Neuron (in vitro differentiated cells): ENCODE measurements at regions not wholly inside any gene's neighbourhood (a gene's known extent, or its start where the extent isn't known, plus 50 kb on each side); places are given as distances from the start of the nearest gene placed in this dataset.
A peak's percentile ranks its signal among the peaks of the same experiment; 100 is the strongest.
"Not testable (repeated sequence)": the region's sequence is repeated elsewhere in the genome, so short reads cannot be mapped to it uniquely, and the experiment has no call there.

Experiments used
- H2AFZ ChIP-seq: one replicate; pipeline ENCODE4 v1.6.1; 2013; ENCODE audit warnings: low read depth, mild to moderate bottlenecking, inconsistent platforms, low read length, moderate library complexity
- H3K27me3 ChIP-seq: one replicate; pipeline ENCODE4 v1.6.1; 2013; ENCODE audit warnings: low read length; ENCODE audit not compliant: insufficient read depth
- H3K36me3 ChIP-seq: one replicate; pipeline ENCODE4 v1.6.1; 2013; ENCODE audit warnings: low read length; ENCODE audit not compliant: insufficient read depth
- H3K4me1 ChIP-seq: one replicate; pipeline ENCODE4 v1.6.1; 2013; ENCODE audit warnings: low read length; ENCODE audit not compliant: insufficient read depth
- H3K4me3 ChIP-seq: 2 replicates; pipeline ENCODE4 v1.5.1; 2013; ENCODE audit warnings: mild to moderate bottlenecking, low read length, moderate library complexity
- H3K9me3 ChIP-seq: one replicate; pipeline ENCODE4 v1.6.1; 2013; ENCODE audit warnings: low read length

DNA sequence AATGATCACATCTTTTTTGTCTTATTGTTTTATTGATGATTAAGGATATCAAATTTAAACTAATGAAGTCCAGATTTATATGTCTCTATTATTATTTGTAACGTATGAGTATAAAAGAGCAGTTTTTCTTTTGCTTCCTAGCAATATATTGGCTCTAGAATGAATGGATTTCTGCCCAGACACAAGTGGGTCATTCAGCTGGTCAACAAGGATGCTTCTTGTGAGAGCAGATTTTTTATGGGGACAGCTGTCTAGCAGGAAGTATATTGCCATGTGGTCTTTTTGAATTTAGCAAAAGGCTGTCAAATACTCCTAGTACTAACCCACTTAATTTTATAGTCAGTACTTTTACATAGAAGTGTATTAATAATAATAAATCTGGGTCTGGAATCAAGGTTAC lies 1071.1 kb upstream of the FLRT2 start:
- Histone ChIP-seq H3K9me3 (no peaks in the 10 kb centered on the region), H2AFZ (no peak overlapping the region), H3K4me1 (no peaks in the 10 kb centered on the region), H3K27me3 (no peaks in the 10 kb centered on the region), H3K4me3 (no peak overlapping the region), H3K36me3 (no peaks in the 10 kb centered on the region)

DNA sequence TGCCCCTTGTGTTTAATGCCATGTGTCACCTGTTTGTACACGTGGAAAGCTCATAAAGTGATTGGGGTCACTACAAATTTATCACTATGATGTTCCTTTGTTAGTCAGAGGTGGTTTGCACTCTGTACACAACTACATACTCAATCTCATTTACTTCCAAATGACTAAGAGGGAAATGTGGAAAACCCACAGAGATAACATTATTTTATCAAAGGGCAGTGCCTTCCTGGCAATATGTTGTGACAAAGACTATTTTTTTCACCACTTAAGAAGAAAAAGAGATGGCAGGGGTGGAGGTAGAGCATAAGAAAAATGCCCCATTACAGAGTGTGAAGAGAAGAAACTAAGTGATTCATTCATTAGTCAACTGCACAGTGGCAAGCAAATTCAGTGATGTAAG lies 1064.1 kb upstream of the FLRT2 start:
- Histone ChIP-seq H3K36me3 (no peaks in the 10 kb centered on the region), H3K27me3 (no peaks in the 10 kb centered on the region), H3K4me1 (no peaks in the 10 kb centered on the region), H3K9me3 (no peaks in the 10 kb centered on the region), H2AFZ (no peak overlapping the region), H3K4me3 (no peak overlapping the region)

DNA sequence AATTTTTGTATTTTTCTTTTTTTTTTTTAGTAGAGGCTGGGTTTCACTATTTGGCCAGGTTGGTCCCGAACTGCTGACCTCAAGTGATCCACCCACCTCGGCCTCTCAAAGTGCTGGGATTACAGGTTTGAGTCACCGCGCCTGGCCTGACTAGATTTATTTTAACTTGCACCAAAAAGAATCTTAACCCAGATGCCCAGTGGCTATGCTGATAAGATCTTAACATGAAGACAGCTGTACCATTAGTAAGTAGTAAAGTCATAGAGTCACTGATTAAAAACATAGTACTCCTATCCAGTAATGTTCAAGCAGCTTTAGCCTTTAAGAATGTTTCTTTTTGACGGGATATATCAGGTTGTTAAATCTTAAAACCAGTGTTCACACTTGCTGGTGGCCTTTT lies 1061.8 kb upstream of the FLRT2 start:
- no peaks in the 10 kb centered on the region for H3K27me3 ChIP-seq
- no peaks in the 10 kb centered on the region for H3K36me3 ChIP-seq
- no peak overlapping the region for H2AFZ ChIP-seq
- no peaks in the 10 kb centered on the region for H3K4me1 ChIP-seq
- no peaks in the 10 kb centered on the region for H3K9me3 ChIP-seq
- H3K4me3 ChIP-seq, result no peak overlapping the region

DNA sequence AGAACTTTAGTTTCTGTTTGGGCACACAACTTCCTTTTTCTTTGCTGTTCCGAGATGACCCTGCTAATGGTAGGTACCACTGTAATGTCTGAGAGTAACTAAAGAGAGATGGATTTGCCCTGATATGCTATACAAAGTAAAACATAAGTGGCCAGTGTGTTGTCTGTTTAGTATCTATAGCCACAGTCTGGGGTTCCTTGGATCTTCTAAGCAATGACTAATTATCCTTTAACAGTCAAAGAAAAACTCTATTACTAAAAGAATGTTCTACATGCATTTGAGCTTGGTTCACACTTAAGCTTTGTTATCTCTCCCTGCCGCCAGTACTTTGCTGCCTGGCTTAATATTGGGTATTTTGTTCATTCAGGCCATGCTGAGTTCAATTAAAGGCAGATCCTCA lies 1051.9 kb upstream of the FLRT2 start:
- no peaks in the 10 kb centered on the region for H3K27me3 ChIP-seq
- H3K36me3 ChIP-seq, result no peaks in the 10 kb centered on the region
- peak overlapping the region; percentile 26 for H2AFZ ChIP-seq
- H3K9me3 ChIP-seq, result no peaks in the 10 kb centered on the region
- peaks cover 6% of the 10 kb centered on the region for H3K4me1 ChIP-seq
- H3K4me3 ChIP-seq, result no peak overlapping the region

DNA sequence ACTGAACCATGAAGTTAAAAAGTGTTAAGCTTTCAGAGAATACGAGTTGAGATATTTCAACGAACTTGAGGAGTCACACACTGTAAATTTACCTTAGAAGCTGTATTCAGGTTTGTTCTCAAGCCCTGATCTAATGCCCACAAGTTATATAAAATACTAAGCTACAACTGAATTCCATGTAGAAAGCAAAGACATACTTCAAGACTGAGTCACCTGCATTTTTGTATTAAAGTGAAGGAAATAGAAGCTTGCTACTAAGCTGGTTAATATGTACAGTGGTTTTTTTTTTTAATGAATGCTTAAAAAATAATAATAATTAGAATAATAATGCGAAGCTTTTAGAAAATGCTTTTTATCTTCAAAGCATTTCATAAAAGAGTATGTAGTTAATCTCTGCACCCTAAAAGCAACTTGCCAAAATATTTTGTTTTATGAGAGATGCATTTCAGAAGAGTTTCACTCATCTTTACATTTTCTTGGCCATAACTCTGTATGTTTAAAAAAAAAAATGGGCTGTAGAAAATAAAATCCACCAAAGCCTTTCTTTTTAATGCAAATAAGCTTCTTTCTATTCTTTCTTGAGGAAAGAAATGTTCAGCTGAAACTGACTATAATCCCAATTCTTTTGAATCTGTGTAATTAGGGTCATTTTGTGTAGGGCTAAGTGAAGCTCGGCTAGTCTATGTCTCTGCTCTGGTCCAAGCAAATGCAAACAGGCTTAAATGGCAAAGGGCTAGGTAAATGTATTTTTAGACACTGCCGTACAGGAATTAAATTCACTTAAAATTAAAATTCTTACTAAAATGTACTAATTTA lies 1047.5 kb upstream of the FLRT2 start:
- Histone ChIP-seq H3K27me3 (no peaks in the 10 kb centered on the region), H3K36me3 (no peaks in the 10 kb centered on the region), H3K4me1 (peaks cover 16% of the 10 kb centered on the region), H3K9me3 (no peaks in the 10 kb centered on the region), H2AFZ (no peak overlapping the region), H3K4me3 (no peak overlapping the region)

DNA sequence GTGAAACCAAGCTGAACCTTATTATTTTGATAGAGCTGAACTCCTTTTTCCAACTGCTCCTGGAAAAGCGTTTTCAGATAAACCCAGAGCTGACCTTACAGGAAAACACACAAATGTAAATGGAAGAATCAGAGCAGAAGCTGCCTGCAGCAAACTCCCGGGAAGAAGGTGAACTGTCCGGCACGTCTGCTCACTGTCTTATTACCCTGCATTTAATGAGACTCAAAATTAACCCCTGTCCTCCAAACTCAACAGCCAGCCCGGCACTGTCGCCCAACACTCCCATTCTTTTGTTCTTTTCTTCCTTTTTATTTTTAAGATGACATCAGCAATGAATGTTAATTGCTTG lies 1046.9 kb upstream of the FLRT2 start:
- Histone ChIP-seq H3K36me3 (no peaks in the 10 kb centered on the region), H3K4me1 (peaks cover 16% of the 10 kb centered on the region), H3K27me3 (no peaks in the 10 kb centered on the region), H3K4me3 (no peak overlapping the region), H3K9me3 (no peaks in the 10 kb centered on the region), H2AFZ (no peak overlapping the region)

DNA sequence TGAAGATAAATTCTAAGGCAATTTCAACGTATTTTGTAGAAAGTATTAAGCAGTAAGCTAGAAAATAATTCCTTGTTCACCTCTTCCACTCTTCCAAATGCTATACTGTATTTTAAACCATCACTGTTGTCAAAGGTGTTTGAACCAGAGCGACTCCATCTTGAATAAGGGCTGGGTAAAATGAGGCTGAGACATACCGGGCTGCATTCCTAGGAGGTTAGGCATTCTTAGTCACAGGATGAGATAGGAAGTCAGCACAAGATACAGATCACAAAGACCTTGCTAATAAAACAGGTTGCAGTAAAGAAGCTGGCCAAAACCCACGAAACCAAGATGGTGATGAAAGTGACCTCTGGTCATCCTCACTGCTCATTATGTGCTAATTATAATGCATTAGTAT lies 1045.7 kb upstream of the FLRT2 start:
- not testable (repeated sequence) for H2AFZ ChIP-seq, H3K9me3 ChIP-seq, H3K27me3 ChIP-seq, H3K4me3 ChIP-seq, H3K36me3 ChIP-seq
- H3K4me1 ChIP-seq, result peaks cover 16% of the 10 kb centered on the region

DNA sequence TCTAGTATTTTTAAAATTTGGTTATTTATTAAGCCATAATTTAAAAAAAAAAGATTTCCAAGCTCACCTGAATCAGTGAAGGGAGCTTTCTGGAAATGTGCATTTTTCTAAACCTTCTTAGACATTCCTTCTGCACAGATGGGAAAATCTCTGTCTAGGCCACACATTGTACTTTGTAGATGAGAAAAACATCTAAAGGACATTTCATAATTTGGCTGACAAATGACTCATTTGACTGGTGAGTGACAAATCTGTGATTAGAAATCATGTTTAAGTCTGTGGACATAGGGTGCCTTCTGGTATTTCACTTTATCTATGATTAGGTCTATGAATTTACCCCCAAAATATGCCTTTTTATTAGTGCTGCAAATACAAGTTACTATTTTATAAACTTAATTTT lies 1044.9 kb upstream of the FLRT2 start:
- Histone ChIP-seq H3K4me3 (no peak overlapping the region), H3K4me1 (peaks cover 16% of the 10 kb centered on the region), H3K27me3 (no peaks in the 10 kb centered on the region), H3K36me3 (no peaks in the 10 kb centered on the region), H3K9me3 (no peaks in the 10 kb centered on the region), H2AFZ (no peak overlapping the region)

DNA sequence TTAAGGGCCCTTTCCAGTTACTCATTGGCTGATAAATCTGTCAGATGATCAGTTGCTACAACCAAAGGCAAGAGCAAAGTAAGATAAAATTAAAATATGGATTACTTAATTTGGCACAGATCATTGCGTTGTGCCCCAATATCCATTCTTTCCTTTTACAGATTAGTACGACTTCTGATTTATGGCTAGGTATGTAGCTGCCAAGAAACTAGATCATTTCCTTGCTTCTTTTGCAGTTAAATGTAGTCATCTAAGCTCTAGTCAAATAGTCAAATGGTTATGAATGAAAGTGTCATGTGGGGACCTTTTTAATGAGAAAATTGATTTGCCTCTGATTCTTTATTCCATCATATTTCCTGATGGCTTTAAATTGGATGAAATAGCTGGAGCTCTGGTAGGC lies 1039.9 kb upstream of the FLRT2 start:
- H3K4me3 ChIP-seq, result no peak overlapping the region
- no peaks in the 10 kb centered on the region for H3K9me3 ChIP-seq
- no peaks in the 10 kb centered on the region for H3K4me1 ChIP-seq
- H3K27me3 ChIP-seq, result no peaks in the 10 kb centered on the region
- H2AFZ ChIP-seq, result no peak overlapping the region
- H3K36me3 ChIP-seq, result no peaks in the 10 kb centered on the region

DNA sequence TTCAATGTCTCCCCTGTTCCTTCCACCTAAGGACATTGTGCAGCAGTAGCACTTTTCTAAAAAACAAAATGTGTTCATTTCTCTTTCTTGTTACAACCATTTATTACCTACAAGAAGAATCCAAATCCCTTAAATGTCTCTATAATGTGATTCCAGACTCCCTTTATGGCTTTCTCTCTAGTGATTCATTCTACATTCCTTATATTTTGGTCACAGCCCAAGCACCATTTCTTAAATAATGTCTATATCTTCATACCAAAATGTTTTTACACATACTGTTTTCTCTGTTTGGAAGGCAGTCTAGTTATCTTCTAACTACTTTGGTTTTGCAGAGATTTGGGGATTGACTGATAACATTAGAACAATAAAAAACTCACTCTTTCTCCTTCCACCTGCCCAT lies 1037.3 kb upstream of the FLRT2 start:
- Histone ChIP-seq H2AFZ (no peak overlapping the region), H3K27me3 (no peaks in the 10 kb centered on the region), H3K36me3 (no peaks in the 10 kb centered on the region), H3K9me3 (no peaks in the 10 kb centered on the region), H3K4me3 (no peak overlapping the region), H3K4me1 (no peaks in the 10 kb centered on the region)

DNA sequence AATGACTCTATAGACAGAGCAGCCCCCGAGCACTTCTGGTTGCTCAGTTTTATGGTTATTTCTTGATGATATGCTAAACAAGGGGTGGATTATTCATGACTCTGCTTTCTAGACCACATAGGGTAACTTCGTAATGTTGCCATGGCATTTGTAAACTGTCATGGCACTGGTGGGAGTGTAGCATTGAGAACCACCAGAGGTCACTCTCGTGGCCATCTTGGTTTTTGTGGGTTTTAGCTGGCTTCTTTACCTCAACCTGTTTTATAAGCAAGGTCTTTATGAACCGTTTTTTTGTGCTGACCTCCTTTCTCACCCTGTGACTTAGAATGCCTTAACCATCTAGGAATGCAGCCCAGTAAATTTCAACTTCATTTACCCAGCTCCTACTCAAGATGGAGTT lies 1036.2 kb upstream of the FLRT2 start:
- Histone ChIP-seq H3K9me3 (no peaks in the 10 kb centered on the region), H3K4me3 (no peak overlapping the region)

DNA sequence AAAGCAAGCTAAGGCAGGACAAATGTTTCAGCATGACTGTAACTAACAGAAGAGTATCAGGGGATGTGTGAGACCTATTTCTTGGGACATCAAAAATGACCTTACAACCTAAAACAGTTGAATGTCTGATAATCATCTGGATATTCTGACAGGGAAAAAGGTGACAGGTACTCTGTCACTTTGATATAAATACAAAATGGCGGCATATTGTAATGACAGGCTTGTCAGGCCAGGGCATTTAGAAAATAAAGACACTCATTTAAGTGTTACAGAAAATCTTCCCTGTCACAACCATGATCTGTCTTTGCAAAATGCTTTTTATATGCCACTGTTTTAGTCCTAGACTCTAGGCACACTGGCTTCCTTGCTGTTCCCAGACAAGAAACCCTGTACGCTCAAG lies 1033.3 kb upstream of the FLRT2 start:
- Histone ChIP-seq H3K9me3 (no peaks in the 10 kb centered on the region), H3K36me3 (no peaks in the 10 kb centered on the region), H3K27me3 (no peaks in the 10 kb centered on the region), H3K4me3 (no peak overlapping the region), H3K4me1 (no peaks in the 10 kb centered on the region), H2AFZ (no peak overlapping the region)

More for the DNA sequence above, 1036.2 kb upstream of the FLRT2 start:
- no peaks in the 10 kb centered on the region for H3K4me1 ChIP-seq
- no peaks in the 10 kb centered on the region for H3K36me3 ChIP-seq
- no peaks in the 10 kb centered on the region for H3K27me3 ChIP-seq
- no peak overlapping the region for H2AFZ ChIP-seq

DNA sequence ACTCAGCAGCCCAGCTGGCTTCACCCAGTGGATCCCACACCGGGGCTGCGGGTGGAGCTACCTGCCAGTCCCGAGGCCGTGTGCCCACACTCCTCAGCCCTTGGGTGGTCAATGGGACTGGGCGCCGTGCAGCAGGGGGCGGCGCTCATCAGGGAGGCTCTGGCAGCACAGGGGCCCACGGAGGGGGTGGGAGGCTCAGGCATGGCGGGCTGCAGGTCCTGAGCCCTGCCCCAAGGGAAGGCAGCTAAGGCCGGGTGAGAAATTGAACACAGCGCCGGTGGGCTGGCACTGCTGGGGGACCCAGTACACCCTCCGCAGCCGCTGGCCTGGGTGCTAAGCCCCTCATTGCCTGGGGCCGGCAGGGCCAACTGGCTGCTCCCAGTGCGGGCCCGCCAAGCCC lies 1017.1 kb upstream of the FLRT2 start:
- not testable (repeated sequence) for H3K9me3 ChIP-seq, H3K4me1 ChIP-seq, H3K4me3 ChIP-seq, H3K36me3 ChIP-seq, H2AFZ ChIP-seq, H3K27me3 ChIP-seq

DNA sequence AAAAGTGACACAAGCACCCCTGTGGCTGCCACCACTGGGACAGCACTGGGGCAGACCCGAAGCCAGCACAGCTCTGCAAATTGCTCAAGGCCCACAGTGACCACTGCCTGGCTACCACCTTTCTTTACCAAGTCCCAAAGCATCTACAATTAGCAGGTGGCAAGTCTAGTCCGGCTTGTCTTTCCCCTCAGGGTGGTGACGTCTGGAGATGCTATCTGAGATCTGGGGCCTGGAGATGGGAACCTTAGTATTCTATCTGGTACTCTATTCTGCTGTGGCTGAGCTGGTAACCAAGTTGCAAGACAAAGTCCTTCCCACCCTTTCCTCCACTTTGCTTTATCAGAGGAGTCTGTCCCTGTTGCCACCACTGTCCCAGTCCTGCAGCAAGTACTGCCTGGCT lies 1010.1 kb upstream of the FLRT2 start:
- Histone ChIP-seq H3K4me3 (no peak overlapping the region), H3K27me3 (no peaks in the 10 kb centered on the region), H3K4me1 (no peaks in the 10 kb centered on the region), H3K36me3 (no peaks in the 10 kb centered on the region), H2AFZ (no peak overlapping the region), H3K9me3 (no peaks in the 10 kb centered on the region)
